OCI-LY7 (cell line): ENCODE measurements at regions not wholly inside any gene's neighbourhood (a gene's known extent, or its start where the extent isn't known, plus 50 kb on each side); places are given as distances from the start of the nearest gene placed in this dataset.

Experiments
- EZH2phosphoT487 ChIP-seq: fragments of 200-600 bp; sonication (generic); IDR thresholded peaks from 2 replicates; pipeline ENCODE4 v1.6.1; 2018; ENCODE audit warnings: low read depth, borderline replicate concordance, mild to moderate bottlenecking, mixed run types, antibody characterized with exemption, low read length, moderate library complexity, mixed read lengths
- TF ChIP-seq, protein P1 (sequence below): fragments of 200-600 bp; sonication (generic); conservative IDR thresholded peaks from 2 replicates; pipeline ENCODE4 v1.5.1; 2014; ENCODE audit warnings: mild to moderate bottlenecking, antibody characterized with exemption, low read length, moderate library complexity, mixed read lengths

DNA sequence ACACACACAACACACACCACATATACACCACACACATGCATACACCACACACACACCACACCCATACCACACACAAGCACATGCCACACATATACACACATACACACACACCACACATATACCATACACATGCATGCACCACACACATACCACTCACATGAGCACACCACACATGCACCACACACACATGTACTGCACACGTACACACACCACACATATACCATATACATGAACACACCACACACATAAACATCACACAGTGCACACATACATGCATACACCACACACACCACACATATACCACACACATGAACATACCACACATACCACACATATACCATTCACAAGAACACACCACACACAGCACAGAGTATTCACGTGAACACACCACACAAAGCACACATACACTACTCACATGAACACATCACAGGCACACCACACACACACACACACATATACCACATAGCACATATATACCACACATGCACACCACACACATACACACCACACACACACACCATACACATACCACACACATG is 219.9 kb upstream of the RAB6C start:
- TF ChIP-seq, protein P1, sequence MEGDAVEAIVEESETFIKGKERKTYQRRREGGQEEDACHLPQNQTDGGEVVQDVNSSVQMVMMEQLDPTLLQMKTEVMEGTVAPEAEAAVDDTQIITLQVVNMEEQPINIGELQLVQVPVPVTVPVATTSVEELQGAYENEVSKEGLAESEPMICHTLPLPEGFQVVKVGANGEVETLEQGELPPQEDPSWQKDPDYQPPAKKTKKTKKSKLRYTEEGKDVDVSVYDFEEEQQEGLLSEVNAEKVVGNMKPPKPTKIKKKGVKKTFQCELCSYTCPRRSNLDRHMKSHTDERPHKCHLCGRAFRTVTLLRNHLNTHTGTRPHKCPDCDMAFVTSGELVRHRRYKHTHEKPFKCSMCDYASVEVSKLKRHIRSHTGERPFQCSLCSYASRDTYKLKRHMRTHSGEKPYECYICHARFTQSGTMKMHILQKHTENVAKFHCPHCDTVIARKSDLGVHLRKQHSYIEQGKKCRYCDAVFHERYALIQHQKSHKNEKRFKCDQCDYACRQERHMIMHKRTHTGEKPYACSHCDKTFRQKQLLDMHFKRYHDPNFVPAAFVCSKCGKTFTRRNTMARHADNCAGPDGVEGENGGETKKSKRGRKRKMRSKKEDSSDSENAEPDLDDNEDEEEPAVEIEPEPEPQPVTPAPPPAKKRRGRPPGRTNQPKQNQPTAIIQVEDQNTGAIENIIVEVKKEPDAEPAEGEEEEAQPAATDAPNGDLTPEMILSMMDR: no peak
- no peak for TF ChIP-seq EZH2phosphoT487
